Cardiac muscle cell (in vitro differentiated cells and primary cell): ENCODE measurements at regions not wholly inside any gene's neighbourhood (a gene's known extent, or its start where the extent isn't known, plus 50 kb on each side); places are given as distances from the start of the nearest gene placed in this dataset.

Experiments used
- DNase-seq, 2 donors: peaks; one replicate each; pipeline versions ENCODE4 v3.0.0 to v3.0.0-alpha.2; 2010 to 2017; ENCODE audit warnings: low read depth in 1 of 2, low spot score in 1 of 2
- H3K27ac ChIP-seq: fragments of 200-600 bp; sonication (generic); 2 replicates; pipeline ENCODE4 v1.5.1; 2016
- H3K27me3 ChIP-seq: fragments of 200-600 bp; sonication (generic); 2 replicates; pipeline ENCODE4 v1.6.0; 2016; ENCODE audit warnings: control low read depth
- H3K36me3 ChIP-seq: fragments of 200-600 bp; sonication (generic); 2 replicates; pipeline ENCODE4 v1.5.1; 2016; ENCODE audit warnings: control low read depth
- H3K4me1 ChIP-seq: fragments of 200-600 bp; sonication (generic); 2 replicates; pipeline ENCODE4 v1.8.1; 2017; ENCODE audit warnings: low read depth, mild to moderate bottlenecking, mixed run types
- H3K4me3 ChIP-seq: fragments of 200-600 bp; sonication (generic); 2 replicates; pipeline ENCODE4 v1.5.1; 2016; ENCODE audit warnings: mild to moderate bottlenecking
- H3K9me3 ChIP-seq: fragments of 200-600 bp; sonication (generic); 2 replicates; pipeline ENCODE4 v1.5.1; 2017; ENCODE audit warnings: low read depth, mild to moderate bottlenecking, control low read depth
- CTCF ChIP-seq: IDR thresholded peaks from 2 replicates; pipeline ENCODE4 v1.5.1; 2012; ENCODE audit warnings: low read depth, mild to moderate bottlenecking, low read length

GRCh38 chr3:109678600-109678999 is 341.3 kb upstream of the DPPA4 start:
- H3K36me3 ChIP-seq: no peaks in the 10 kb centered on the region
- no peak for DNase-seq
- no peak overlapping the region for H3K27ac ChIP-seq

GRCh38 chr3:109679664-109680063 is 342.3 kb upstream of the DPPA4 start:
- H3K4me1 ChIP-seq: no peaks in the 10 kb centered on the region
- no peaks in the 10 kb centered on the region for H3K36me3 ChIP-seq
- H3K4me3 ChIP-seq: no peak overlapping the region
- H3K9me3 ChIP-seq: no peaks in the 10 kb centered on the region
- H3K27me3 ChIP-seq: no peaks in the 10 kb centered on the region
- H3K27ac ChIP-seq: no peak overlapping the region
- DNase-seq: no peak
- TF ChIP-seq CTCF: no peak

More at GRCh38 chr3:109678600-109678999, 341.3 kb upstream of the DPPA4 start:
- no peaks in the 10 kb centered on the region for H3K9me3 ChIP-seq
- no peaks in the 10 kb centered on the region for H3K27me3 ChIP-seq
- no peak overlapping the region for H3K4me3 ChIP-seq
- no peak for TF ChIP-seq CTCF
- no peaks in the 10 kb centered on the region for H3K4me1 ChIP-seq

GRCh38 chr3:109683746-109684145 is 346.4 kb upstream of the DPPA4 start:
- no peaks in the 10 kb centered on the region for H3K9me3 ChIP-seq
- no peak overlapping the region for H3K27ac ChIP-seq
- H3K36me3 ChIP-seq: no peaks in the 10 kb centered on the region
- no peak overlapping the region for H3K4me3 ChIP-seq
- DNase-seq: no peak
- TF ChIP-seq CTCF: no peak
- no peaks in the 10 kb centered on the region for H3K4me1 ChIP-seq
- no peaks in the 10 kb centered on the region for H3K27me3 ChIP-seq

GRCh38 chr3:109685084-109686079 is 348.0 kb upstream of the DPPA4 start:
- Histone ChIP-seq H3K36me3 (no peaks in the 10 kb centered on the region), H3K27me3 (no peaks in the 10 kb centered on the region), H3K27ac (no peak overlapping the region), H3K9me3 (no peaks in the 10 kb centered on the region), H3K4me3 (no peak overlapping the region), H3K4me1 (no peaks in the 10 kb centered on the region)
- no peak for TF ChIP-seq CTCF
- peak in 1 of 2 donors; percentile 99 for DNase-seq

- H3K9me3 ChIP-seq: no peaks in the 10 kb centered on the region
- no peak overlapping the region for H3K27ac ChIP-seq
- no peak for TF ChIP-seq CTCF
- DNase-seq: no peak
- H3K4me1 ChIP-seq: no peaks in the 10 kb centered on the region
- no peak overlapping the region for H3K4me3 ChIP-seq
- H3K27me3 ChIP-seq: no peaks in the 10 kb centered on the region
- H3K36me3 ChIP-seq: no peaks in the 10 kb centered on the region
Measured at GRCh38 chr3:109687626-109688025, 350.3 kb upstream of the DPPA4 start.
